PC-9 (cell line): ENCODE measurements at regions not wholly inside any gene's neighbourhood (a gene's known extent, or its start where the extent isn't known, plus 50 kb on each side); places are given as distances from the start of the nearest gene placed in this dataset.

Experiments used
- BruUV-seq: library from RNA; stranded (reverse); fragments of 400-500 nt; replicated peaks from 2 replicates; lab custom pipeline; 2021; lab: Mats Ljungman, UMichigan
- CTCF ChIA-PET: fragments of 300-600 bp; sonication (Branson Sonifier 250); formaldehyde crosslinking; loops from one replicate; lab custom pipeline; 2022; ENCODE audit warnings: antibody characterized with exemption; lab: Charles Lee
- POLR2A ChIA-PET: fragments of 300-600 bp; sonication (Branson Sonifier 250); formaldehyde crosslinking; loops from one replicate; lab custom pipeline; 2022; ENCODE audit warnings: antibody characterized with exemption; ENCODE audit not compliant: unreplicated experiment; lab: Charles Lee
- DNase-seq, 2 experiments: peaks; one replicate each; pipeline versions ENCODE4 v3.0.0 to v3.0.0-alpha.2; 2015 to 2022; ENCODE audit warnings: mixed read lengths in 1 of 2
- H2AFZ ChIP-seq: fragments of 200-600 bp; sonication (generic); 2 replicates; pipeline ENCODE4 v1.8.1; 2017; ENCODE audit warnings: antibody characterized with exemption
- H3F3A ChIP-seq: fragments of 200-600 bp; sonication (generic); 2 replicates; pipeline ENCODE4 v1.8.1; 2017; ENCODE audit warnings: antibody characterized with exemption, mild to moderate bottlenecking, low read depth; ENCODE audit not compliant: insufficient read depth
- H3K27ac ChIP-seq: fragments of 200-600 bp; sonication (generic); 2 replicates; pipeline ENCODE4 v1.6.1; 2016; ENCODE audit warnings: mixed run types
- H3K27me3 ChIP-seq: fragments of 200-600 bp; sonication (generic); 2 replicates; pipeline ENCODE4 v1.6.1; 2016; ENCODE audit warnings: low read depth, mixed run types; ENCODE audit not compliant: insufficient read depth
- H3K36me3 ChIP-seq: fragments of 200-600 bp; sonication (generic); 2 replicates; pipeline ENCODE4 v1.6.1; 2016; ENCODE audit warnings: low read depth, mixed run types
- H3K4me1 ChIP-seq: fragments of 200-600 bp; sonication (generic); replicated peaks from 2 replicates; pipeline ENCODE4 v1.6.1; 2016; ENCODE audit warnings: mixed run types; ENCODE audit not compliant: insufficient read depth
- H3K4me2 ChIP-seq: fragments of 200-600 bp; sonication (generic); 2 replicates; pipeline ENCODE4 v1.6.1; 2017; ENCODE audit warnings: mixed run types
- H3K4me3 ChIP-seq: fragments of 200-600 bp; sonication (generic); 2 replicates; pipeline ENCODE4 v1.6.1; 2016; ENCODE audit warnings: mixed run types
- H3K79me2 ChIP-seq: fragments of 200-600 bp; sonication (generic); 2 replicates; pipeline ENCODE4 v1.6.1; 2017; ENCODE audit warnings: low read depth, mixed run types
- H3K9me2 ChIP-seq: fragments of 200-600 bp; sonication (generic); 2 replicates; pipeline ENCODE4 v1.8.1; 2017; ENCODE audit warnings: mild to moderate bottlenecking; ENCODE audit not compliant: insufficient read depth
- H3K9me3 ChIP-seq: fragments of 200-600 bp; sonication (generic); 2 replicates; pipeline ENCODE4 v1.8.1; 2016; ENCODE audit warnings: low read depth; ENCODE audit not compliant: insufficient read depth
- H4K20me1 ChIP-seq: fragments of 200-600 bp; sonication (generic); 2 replicates; pipeline ENCODE4 v1.8.1; 2017; ENCODE audit not compliant: insufficient read depth
- EZH2 ChIP-seq: fragments of 200-600 bp; sonication (generic); IDR thresholded peaks from 2 replicates; pipeline ENCODE4 v1.8.0; 2017; ENCODE audit warnings: antibody characterized with exemption, low read depth
- intact Hi-C: fragments of 100-400 bp; cut with micrococcal nuclease; formaldehyde crosslinking; loops from one replicate; pipeline ENCODE4 v1.10.0; 2022; ENCODE audit not compliant: unreplicated experiment
- TF ChIP-seq, protein P1 (sequence below): fragments of 200-600 bp; sonication (generic); conservative IDR thresholded peaks from 2 replicates; pipeline ENCODE4 v1.6.1; 2017; ENCODE audit warnings: mixed run types, antibody characterized with exemption, mild to moderate bottlenecking, moderate library complexity

DNA sequence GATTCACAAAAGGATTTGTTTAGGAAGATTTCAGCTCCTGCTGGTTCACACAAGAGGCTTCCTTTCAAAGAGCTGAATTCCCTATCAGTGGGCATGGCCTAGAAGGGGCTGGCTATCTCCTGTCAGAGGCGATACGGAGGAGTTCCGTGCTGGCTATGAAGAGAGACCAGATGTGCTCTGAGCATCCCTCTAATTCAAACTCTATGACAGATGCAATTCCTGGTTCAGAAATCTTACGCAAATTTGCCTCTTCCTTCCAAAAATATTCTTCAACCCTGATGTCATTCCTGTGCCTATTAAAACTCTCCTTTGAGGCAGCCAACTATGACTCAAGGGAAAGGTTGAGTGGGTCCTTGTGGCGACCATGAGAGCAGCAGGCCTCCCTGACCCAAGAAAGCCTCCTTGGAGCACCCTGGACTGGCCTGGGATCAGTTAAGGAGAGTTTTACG lies 139.3 kb upstream of the HES1 start:
- Histone ChIP-seq H3K36me3 (no peaks in the 10 kb centered on the region), H3K9me2 (no peaks in the 10 kb centered on the region), H3K4me3 (no peak overlapping the region), H4K20me1 (no peaks in the 10 kb centered on the region), H3K9me3 (no peaks in the 10 kb centered on the region), H3K27me3 (no peaks in the 10 kb centered on the region), H3K4me2 (no peak overlapping the region), H3K79me2 (no peaks in the 10 kb centered on the region), H3K27ac (no peak overlapping the region), H2AFZ (no peak overlapping the region), H3F3A (0 out of 2 replicates have a peak, but pooled peaks cover 6% of the 10 kb centered on the region), H3K4me1 (no peaks in the 10 kb centered on the region)
- POLR2A ChIA-PET = interaction anchor here (0.9 kb wide), 1 partner anchor 152 kb away, joined by 5 read pairs; no protein-coding TSS in a partner anchor
- intact Hi-C loops = no loop called here
- no peak for TF ChIP-seq EZH2
- TF ChIP-seq, protein P1, sequence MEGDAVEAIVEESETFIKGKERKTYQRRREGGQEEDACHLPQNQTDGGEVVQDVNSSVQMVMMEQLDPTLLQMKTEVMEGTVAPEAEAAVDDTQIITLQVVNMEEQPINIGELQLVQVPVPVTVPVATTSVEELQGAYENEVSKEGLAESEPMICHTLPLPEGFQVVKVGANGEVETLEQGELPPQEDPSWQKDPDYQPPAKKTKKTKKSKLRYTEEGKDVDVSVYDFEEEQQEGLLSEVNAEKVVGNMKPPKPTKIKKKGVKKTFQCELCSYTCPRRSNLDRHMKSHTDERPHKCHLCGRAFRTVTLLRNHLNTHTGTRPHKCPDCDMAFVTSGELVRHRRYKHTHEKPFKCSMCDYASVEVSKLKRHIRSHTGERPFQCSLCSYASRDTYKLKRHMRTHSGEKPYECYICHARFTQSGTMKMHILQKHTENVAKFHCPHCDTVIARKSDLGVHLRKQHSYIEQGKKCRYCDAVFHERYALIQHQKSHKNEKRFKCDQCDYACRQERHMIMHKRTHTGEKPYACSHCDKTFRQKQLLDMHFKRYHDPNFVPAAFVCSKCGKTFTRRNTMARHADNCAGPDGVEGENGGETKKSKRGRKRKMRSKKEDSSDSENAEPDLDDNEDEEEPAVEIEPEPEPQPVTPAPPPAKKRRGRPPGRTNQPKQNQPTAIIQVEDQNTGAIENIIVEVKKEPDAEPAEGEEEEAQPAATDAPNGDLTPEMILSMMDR = no peak
- CTCF ChIA-PET = no interaction called here
- DNase-seq = no peak
- BruUV-seq = no TSS peak

DNA sequence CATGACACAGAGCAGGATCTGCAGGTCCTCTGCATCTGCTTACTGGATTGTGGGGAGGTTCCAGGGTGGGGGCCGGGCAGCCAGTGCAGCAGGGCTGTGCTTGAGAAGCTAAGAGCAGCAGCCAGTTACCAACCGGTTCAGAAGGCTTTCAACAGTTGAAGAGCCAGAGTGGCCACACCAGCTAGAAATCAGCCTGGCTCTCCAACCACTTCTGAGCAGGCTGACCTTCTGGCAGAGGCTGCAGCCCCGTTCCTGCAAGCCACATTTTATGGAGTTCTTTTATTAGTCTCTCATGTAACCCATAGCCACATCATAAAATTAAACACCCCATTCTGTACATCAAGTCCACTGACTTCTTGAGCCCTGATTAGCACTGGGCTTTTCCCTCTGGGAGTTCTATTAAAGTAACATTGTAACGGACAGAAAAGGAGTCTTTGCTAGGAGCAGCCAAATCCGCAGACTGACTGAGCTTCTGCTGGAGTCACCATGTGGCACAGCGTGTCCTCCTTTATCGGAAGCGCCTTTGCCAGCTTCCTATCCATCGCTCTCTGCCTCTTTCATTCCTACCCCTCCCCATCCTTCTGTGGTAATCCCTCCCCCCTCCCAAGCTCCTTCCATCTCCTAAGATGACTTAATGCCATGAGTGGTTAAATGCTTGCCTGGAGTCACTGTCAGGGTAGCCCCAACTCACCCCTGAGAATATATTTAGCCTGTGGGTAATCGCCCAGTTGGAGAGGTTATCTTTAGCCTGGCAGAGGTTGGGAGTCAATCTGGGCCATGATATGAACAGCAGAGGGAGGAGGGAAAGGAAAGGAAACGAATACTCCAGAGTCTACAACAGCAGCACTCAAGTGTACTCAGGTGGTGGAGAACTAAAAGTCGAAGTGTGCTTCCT lies 138.5 kb upstream of the HES1 start:
- DNase-seq = no peak
- no TSS peak for BruUV-seq

DNA sequence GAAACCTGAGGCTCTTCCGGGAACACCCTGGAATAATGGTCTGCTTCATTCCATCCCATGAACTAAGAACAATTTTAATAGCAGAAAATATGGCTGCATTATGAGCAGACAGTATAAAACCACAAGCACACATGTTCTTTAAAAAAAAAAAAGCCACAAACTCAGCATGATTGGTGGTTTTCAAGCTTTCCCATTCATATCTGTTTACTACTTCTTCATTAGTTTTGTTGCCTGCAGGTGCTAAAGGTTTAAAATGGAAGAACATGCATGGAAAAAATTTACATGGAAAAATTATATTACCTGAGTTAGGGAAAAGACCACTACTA lies 137.9 kb upstream of the HES1 start:
- no peaks in the 10 kb centered on the region for H4K20me1 ChIP-seq
- DNase-seq = no peak
- H3K79me2 ChIP-seq = no peaks in the 10 kb centered on the region
- H3K9me2 ChIP-seq = no peaks in the 10 kb centered on the region
- CTCF ChIA-PET = interaction anchor here (0.6 kb wide), 2 partner anchors 47 to 114 kb away, joined by 3 to 5 read pairs; no protein-coding TSS in a partner anchor
- H3K4me1 ChIP-seq = peaks cover 10% of the 10 kb centered on the region
- no peak overlapping the region for H3K27ac ChIP-seq
- intact Hi-C loops = no loop called here
- H3K36me3 ChIP-seq = no peaks in the 10 kb centered on the region
- no TSS peak for BruUV-seq
- no peak overlapping the region for H3K4me3 ChIP-seq
- H3K9me3 ChIP-seq = no peaks in the 10 kb centered on the region
- H3F3A ChIP-seq = peaks cover 19% of the 10 kb centered on the region
- no peak for TF ChIP-seq EZH2
- TF ChIP-seq, protein P1 = no peak
- POLR2A ChIA-PET = no interaction called here
- no peak overlapping the region for H3K4me2 ChIP-seq
- H3K27me3 ChIP-seq = no peaks in the 10 kb centered on the region
- no peak overlapping the region for H2AFZ ChIP-seq

More for the DNA sequence above, 138.5 kb upstream of the HES1 start:
- H3K9me3 ChIP-seq = no peaks in the 10 kb centered on the region
- no peaks in the 10 kb centered on the region for H3K36me3 ChIP-seq
- no peak overlapping the region for H3K27ac ChIP-seq
- no peak overlapping the region for H3K4me2 ChIP-seq
- ChIA-PET POLR2A (no interaction called here), CTCF (interaction anchor here (0.6 kb wide), 1 partner anchor 46 kb away, joined by 5 read pairs; no protein-coding TSS in a partner anchor)
- TF ChIP-seq EZH2 = no peak
- TF ChIP-seq, protein P1 = no peak
- intact Hi-C loops = no loop called here
- H3K27me3 ChIP-seq = no peaks in the 10 kb centered on the region
- H2AFZ ChIP-seq = no peak overlapping the region
- peaks cover 14% of the 10 kb centered on the region; the same call in 1 of the 2 replicates for H3F3A ChIP-seq
- H4K20me1 ChIP-seq = no peaks in the 10 kb centered on the region
- peaks cover 6% of the 10 kb centered on the region for H3K4me1 ChIP-seq
- no peaks in the 10 kb centered on the region for H3K79me2 ChIP-seq
- H3K9me2 ChIP-seq = no peaks in the 10 kb centered on the region
- no peak overlapping the region for H3K4me3 ChIP-seq
